Brain pericyte (primary cell): ENCODE measurements at regions not wholly inside any gene's neighbourhood (a gene's known extent, or its start where the extent isn't known, plus 50 kb on each side); places are given as distances from the start of the nearest gene placed in this dataset.

Experiments
- DNase-seq: peaks from one replicate; pipeline ENCODE4 v3.0.0-alpha.2; 2012; ENCODE audit warnings: low read depth, low spot score

GRCh38 chrY:7465185-7465621 is 553.7 kb upstream of the AMELY start:
- DNase-seq, result peak; percentile 60

GRCh38 chrY:7464742-7465141 is 553.2 kb upstream of the AMELY start:
- no peak for DNase-seq

GRCh38 chrY:7463711-7464110 is 552.2 kb upstream of the AMELY start:
- DNase-seq, result no peak

GRCh38 chrY:7463196-7463595 is 551.6 kb upstream of the AMELY start:
- DNase-seq, result no peak

- DNase-seq, result no peak
These were observed 551.1 kb upstream of the AMELY start for GRCh38 chrY:7462657-7463056.

DNA sequence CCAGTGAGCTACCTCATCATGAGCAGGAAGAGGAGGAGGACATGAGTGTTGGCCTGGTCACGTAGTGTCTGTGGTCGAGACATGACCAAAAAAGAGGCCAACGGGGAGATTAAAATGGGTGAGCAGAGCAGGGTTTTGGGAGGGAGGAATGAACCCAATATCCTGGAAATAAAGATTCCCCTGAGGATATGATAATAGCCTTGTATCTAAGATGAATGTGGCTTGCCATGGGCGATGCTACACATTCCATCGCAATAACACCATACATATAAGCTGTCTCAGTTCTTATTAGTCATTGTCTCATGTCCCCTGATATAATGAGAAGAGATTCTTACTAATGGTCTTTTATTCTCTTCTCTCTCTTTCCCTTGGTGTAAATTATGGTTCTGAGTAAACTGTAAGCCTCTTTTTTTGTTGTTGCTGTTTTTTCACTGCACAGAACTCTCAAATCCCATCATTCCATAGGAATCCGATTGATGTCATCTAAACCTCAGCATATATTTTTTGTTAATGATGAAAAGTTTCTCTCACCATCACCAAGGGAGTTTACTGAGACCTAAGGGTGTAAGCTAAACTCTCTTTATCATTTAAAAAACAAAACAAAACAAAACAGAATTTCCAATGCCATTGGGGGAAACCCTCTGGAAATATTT is 550.4 kb upstream of the AMELY start:
- DNase-seq, result no peak

GRCh38 chrY:7459802-7460201 is 548.2 kb upstream of the AMELY start:
- no peak for DNase-seq

DNA sequence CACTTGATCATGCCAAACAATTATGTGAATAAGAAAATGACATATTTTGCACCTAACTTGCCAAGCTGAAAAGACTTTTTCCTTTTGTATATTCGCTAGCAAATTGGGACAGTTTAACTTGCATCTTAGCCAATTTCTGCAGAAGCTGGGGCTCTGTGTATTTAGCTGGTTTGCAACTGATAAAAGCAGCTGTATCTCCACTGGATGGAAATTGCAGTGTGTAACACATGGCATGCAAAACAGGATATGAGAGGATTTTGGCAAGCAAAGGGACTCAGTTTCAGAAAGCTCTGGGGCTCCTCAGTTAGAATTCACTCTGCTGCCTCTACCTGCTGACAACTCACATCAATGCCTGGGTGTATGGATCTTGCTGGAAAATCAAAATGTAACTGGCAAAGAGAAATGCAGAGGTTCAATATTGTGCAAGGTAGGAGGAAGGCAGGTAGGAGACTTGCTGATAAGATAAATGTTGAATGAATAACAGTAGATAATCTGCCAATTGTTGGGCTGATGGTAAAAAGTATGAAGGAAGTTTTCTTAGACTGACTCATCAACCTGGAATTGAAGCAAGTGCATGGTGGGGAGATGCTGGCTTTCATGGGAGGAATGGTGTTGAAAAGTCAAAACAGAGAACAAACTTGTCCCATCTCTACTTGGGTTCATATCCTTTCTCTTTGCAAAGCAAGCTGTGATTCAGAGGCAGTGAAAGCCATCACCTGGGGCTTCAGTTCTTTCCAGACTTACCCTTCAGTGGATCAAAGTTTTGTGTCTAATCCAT is 546.9 kb upstream of the AMELY start:
- DNase-seq, result no peak

DNA sequence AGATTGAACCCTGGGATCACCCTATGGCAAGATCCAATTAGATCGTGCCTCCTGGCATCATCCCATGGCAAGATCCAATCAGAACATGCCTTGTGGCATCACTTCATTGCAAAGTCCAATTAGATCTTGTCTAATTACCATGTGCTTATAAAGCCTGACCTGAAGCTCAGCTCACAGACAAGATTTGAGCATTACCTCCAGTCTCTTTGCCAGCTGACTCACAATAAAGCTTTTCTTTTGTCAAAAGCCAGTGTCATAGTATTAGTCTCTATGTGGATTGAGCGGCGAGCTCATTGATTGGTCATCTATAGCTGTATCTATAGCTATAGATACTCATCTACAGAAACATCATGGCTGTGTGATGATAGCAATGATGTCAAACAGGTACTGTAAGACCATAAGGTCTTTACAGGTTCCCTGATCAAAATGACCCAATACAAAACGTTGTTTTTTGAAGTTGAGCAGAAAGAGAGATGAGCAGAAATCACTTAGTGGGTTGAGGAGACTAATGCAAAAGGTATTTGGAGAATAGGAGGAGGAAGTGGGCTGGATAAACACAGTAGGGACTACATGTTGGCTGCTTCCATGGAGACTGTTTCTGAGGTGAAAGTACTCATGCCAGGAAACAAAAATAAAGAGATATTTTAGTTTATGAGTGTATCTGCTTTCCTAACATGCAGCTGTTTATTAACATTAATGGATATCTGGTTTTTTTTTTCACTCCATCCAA is 545.9 kb upstream of the AMELY start:
- no peak for DNase-seq

GRCh38 chrY:7455626-7456025 is 544.1 kb upstream of the AMELY start:
- DNase-seq, result no peak

GRCh38 chrY:7453336-7453735 is 541.8 kb upstream of the AMELY start:
- no peak for DNase-seq

DNA sequence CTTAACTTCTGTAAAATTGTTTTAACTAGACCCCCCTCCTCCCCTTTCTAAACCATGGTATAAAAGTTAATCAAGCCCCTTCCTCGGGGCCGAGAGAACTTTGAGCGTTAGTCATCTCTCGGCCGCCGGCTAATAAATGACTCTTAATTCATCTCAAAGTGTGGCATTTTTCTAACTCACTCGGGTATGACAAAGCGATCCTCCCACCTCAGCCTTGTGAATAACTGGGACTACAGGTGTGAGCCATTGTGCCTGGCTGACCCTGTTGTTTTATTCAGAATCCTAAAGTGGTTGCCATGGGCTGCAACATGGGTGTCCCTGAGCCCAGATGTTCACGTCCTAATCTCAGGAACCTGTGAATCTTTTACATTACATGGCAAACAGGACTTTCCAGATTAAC is 540.7 kb upstream of the AMELY start:
- no peak for DNase-seq

- no peak for DNase-seq
These were observed 538.3 kb upstream of the AMELY start for GRCh38 chrY:7449860-7450259.

DNA sequence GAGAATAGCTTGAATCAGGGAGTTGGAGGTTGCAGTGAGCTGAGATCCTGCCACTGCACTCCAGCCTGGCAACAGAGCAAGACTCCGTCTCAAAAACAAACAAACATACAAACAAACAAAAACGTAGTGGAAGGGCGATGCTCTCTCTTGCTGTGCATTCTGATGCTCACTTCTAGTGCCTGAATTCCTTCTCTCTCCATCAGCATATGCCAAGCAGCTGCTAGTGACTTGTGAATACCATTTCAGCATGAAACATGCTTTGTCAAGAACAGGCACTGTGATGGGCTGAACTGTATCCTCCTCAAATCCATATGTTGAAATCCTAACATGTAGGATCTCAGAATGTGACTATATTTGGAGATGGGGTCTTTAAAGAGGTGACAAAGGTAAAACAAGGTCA is 537.1 kb upstream of the AMELY start:
- DNase-seq, result no peak

DNA sequence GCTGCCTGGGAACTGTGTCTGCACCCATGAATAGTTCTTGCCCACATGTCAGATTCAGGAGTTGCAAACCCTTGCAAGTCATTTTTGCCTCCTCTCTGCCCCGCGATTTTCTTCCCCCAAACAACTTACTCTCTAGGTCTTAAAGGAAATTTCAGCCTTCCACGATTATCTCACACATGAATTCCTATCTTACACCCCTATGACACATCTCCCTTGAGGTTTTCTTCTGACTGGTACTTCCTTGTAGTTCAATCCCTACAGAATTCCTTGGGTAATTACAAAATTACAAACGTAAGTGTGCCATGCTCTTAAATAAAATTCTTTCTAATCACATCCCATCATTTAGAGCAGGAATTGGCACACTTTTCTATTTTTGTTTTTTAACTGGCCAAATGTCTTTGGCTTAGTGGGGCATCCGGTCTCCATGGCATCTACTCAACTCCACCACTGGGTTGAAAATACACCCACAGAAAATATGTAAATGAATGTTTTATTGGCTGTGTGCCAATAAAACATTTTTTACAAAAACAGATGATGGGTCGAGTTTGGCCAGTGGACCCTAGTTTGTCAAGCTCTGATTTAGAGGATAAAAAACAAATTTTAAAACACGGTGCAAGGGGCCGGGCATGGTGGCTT is 536.4 kb upstream of the AMELY start:
- DNase-seq, result no peak

- no peak for DNase-seq
These were observed 532.6 kb upstream of the AMELY start for GRCh38 chrY:7444141-7444540.

DNA sequence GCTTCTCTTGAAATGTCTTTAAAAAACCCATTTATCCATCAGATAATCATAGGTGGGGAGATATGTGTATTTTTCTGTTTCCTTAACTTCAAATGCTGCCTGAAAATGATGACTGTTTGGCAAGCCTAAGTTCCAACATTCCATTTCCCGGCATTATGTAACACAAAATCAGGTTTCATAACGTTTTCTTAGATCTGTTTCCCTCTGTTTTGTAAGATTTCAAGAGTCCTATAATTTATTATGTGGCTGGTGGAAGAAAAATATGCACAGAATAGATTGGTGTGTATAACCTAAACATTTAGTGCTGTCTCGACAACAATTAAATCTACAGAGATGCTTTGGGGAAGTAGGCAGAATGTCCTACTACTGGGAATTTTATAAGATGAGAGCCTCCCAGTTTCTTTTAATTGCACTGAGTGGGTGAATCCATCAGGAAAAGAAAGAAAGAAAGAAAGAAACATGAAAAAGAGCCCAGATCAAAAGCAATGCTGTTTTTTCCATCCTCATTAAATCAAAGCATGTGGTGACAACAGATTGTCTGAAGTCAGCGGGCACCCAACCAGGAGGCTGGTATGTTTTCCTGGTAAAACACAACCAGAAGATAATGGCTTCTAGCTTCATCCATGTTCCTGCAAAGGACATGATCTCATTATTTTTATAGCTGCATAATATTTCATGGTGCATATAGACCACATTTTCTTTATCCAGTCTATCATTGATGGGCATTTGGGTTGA is 529.4 kb upstream of the AMELY start:
- no peak for DNase-seq

- DNase-seq, result no peak
These were observed 525.5 kb upstream of the AMELY start for GRCh38 chrY:7437086-7437485.

GRCh38 chrY:7433817-7434809 is 522.6 kb upstream of the AMELY start:
- DNase-seq, result no peak

DNA sequence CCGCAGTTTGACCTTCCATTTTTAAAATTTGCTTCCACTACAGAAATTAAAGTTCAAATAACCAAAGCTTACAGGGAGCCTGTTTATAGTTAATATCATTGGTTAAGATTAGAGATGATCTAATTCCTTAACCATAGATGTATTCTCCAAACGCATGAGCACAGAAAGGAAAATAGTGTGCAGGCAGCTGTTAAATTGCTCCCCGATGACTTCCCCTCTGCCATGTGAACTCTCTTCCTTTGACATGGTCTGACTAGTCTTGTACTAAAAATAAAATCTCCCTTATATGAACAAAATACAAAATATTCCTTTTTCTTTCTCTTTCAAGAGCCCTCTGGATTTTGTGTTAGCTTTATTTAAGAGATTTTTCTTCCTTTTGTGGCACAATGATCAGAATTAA is 507.6 kb upstream of the AMELY start:
- DNase-seq, result peak; percentile 5
